Common myeloid progenitor, CD34-positive (primary cell): ENCODE measurements at regions not wholly inside any gene's neighbourhood (a gene's known extent, or its start where the extent isn't known, plus 50 kb on each side); places are given as distances from the start of the nearest gene placed in this dataset.
"Not testable (repeated sequence)": the region's sequence is repeated elsewhere in the genome, so short reads cannot be mapped to it uniquely, and the experiment has no call there.

Experiments used
- CTCF ChIA-PET: fragments of 350-600 bp; sonication (Branson Sonifier 250); formaldehyde crosslinking; loops from one replicate; lab custom pipeline; 2021; ENCODE audit warnings: antibody characterized with exemption; lab: Charles Lee
- POLR2A ChIA-PET: fragments of 350-600 bp; sonication (Branson Sonifier 250); formaldehyde crosslinking; loops from one replicate; lab custom pipeline; 2021; ENCODE audit warnings: antibody characterized with exemption; lab: Charles Lee
- DNase-seq, 3 donors: peaks; one replicate each; pipeline versions ENCODE4 v3.0.0 to v3.0.0-alpha.2; 2013
- H3K27ac ChIP-seq, 2 experiments: 1 replicate in 1 of 2; 2 replicates in 1 of 2; pipeline ENCODE4 v1.7.0; 2013; ENCODE audit warnings: inconsistent platforms in 2 of 2, low read length in 2 of 2, mild to moderate bottlenecking in 2 of 2, low read depth in 1 of 2, moderate library complexity in 1 of 2; ENCODE audit not compliant: severe bottlenecking in 2 of 2, insufficient read depth in 1 of 2, poor library complexity in 1 of 2
- H3K27me3 ChIP-seq, 5 experiments: replicated peaks in 2 of 5; 1 replicate in 3 of 5; 2 replicates in 2 of 5; pipeline versions ENCODE4 v1.6.1 to v1.7.0; 2013; ENCODE audit warnings: low read length in 4 of 5, mild to moderate bottlenecking in 2 of 5, moderate library complexity in 2 of 5, inconsistent platforms in 1 of 5; ENCODE audit not compliant: insufficient read depth in 5 of 5, control insufficient read depth in 4 of 5
- H3K36me3 ChIP-seq, 4 experiments: 1 replicate in 2 of 4; 2 replicates in 2 of 4; pipeline versions ENCODE4 v1.6.1 to v1.7.0; 2013; ENCODE audit warnings: low read length in 3 of 4, control low read depth in 1 of 4, mild to moderate bottlenecking in 1 of 4; ENCODE audit not compliant: control insufficient read depth in 4 of 4, insufficient read depth in 4 of 4
- H3K4me1 ChIP-seq, 4 experiments: 1 replicate in 3 of 4; 2 replicates in 1 of 4; pipeline versions ENCODE4 v1.6.1 to v1.7.1; 2013; ENCODE audit warnings: low read length in 3 of 4, mild to moderate bottlenecking in 3 of 4, control low read depth in 1 of 4, inconsistent platforms in 1 of 4, moderate library complexity in 1 of 4; ENCODE audit not compliant: control insufficient read depth in 4 of 4, insufficient read depth in 4 of 4; ENCODE audit errors: control extremely low read depth in 1 of 4
- H3K4me3 ChIP-seq, 7 experiments: 1 replicate in 4 of 7; 2 replicates in 3 of 7; pipeline versions ENCODE4 v1.5.1 to v1.7.0; 2013; ENCODE audit warnings: mild to moderate bottlenecking in 7 of 7, low read length in 6 of 7, moderate library complexity in 6 of 7, inconsistent platforms in 2 of 7, low read depth in 2 of 7, control low read depth in 1 of 7; ENCODE audit not compliant: insufficient read depth in 4 of 7, control insufficient read depth in 1 of 7; ENCODE audit errors: extremely low read depth in 1 of 7
- H3K9me3 ChIP-seq, 5 experiments: 1 replicate in 4 of 5; 2 replicates in 1 of 5; pipeline versions ENCODE4 v1.6.1 to v1.7.1; 2013; ENCODE audit warnings: low read length in 4 of 5, mild to moderate bottlenecking in 2 of 5, inconsistent platforms in 1 of 5, low read depth in 1 of 5, moderate library complexity in 1 of 5; ENCODE audit not compliant: control insufficient read depth in 4 of 5, insufficient read depth in 2 of 5; ENCODE audit errors: control extremely low read depth in 1 of 5
- WGBS: methylation state at CpG from one replicate; pipeline ENCODE4 v1.1.5; 2013; ENCODE audit not compliant: insufficient coverage; 5-methylcytosine and 5-hydroxymethylcytosine counted together

GRCh38 chr3:103203441-103203840 is 768.6 kb downstream of the ZPLD1 start:
- Histone ChIP-seq H3K4me3 (no peak overlapping the region), H3K9me3 (no peaks in the 10 kb centered on the region), H3K36me3 (no peaks in the 10 kb centered on the region), H3K4me1 (no peaks in the 10 kb centered on the region), H3K27ac (no peak overlapping the region), H3K27me3 (no peaks in the 10 kb centered on the region)
- ChIA-PET POLR2A (no interaction called here), CTCF (no interaction called here)
- DNase-seq: no peak
- 86% methylated on average over 2 of the region's 4 CpGs for WGBS

GRCh38 chr3:103210583-103210982 is 775.8 kb downstream of the ZPLD1 start:
- POLR2A ChIA-PET: interaction anchor here (0.6 kb wide), 1 partner anchor 559 kb away, joined by 3 read pairs; no protein-coding TSS in a partner anchor

GRCh38 chr3:103218146-103218545 is 783.3 kb downstream of the ZPLD1 start:
- no peaks in the 10 kb centered on the region for H3K4me1 ChIP-seq
- no peaks in the 10 kb centered on the region for H3K36me3 ChIP-seq
- POLR2A ChIA-PET: no interaction called here
- H3K27ac ChIP-seq: no peak overlapping the region
- DNase-seq: no peak
- CTCF ChIA-PET: no interaction called here
- H3K9me3 ChIP-seq: no peaks in the 10 kb centered on the region
- no CpG with 5 or more reads among the region's 1 CpG for WGBS
- no peak overlapping the region for H3K4me3 ChIP-seq
- no peaks in the 10 kb centered on the region for H3K27me3 ChIP-seq

More at GRCh38 chr3:103210583-103210982, 775.8 kb downstream of the ZPLD1 start:
- Histone ChIP-seq H3K4me1 (no peaks in the 10 kb centered on the region), H3K4me3 (no peak overlapping the region), H3K9me3 (no peaks in the 10 kb centered on the region), H3K27me3 (no peaks in the 10 kb centered on the region), H3K27ac (no peak overlapping the region), H3K36me3 (no peaks in the 10 kb centered on the region)
- no peak for DNase-seq
- whole genome bisulfite sequencing: 42% methylated on average over 4 of the region's 7 CpGs
- CTCF ChIA-PET: no interaction called here

- no peaks in the 10 kb centered on the region for H3K36me3 ChIP-seq
These were observed 784.0 kb downstream of the ZPLD1 start for GRCh38 chr3:103218793-103219192.

GRCh38 chr3:103227651-103228050 is 792.8 kb downstream of the ZPLD1 start:
- Histone ChIP-seq H3K4me1 (no peaks in the 10 kb centered on the region), H3K9me3 (no peaks in the 10 kb centered on the region), H3K36me3 (no peaks in the 10 kb centered on the region), H3K4me3 (no peak overlapping the region), H3K27ac (no peak overlapping the region), H3K27me3 (no peaks in the 10 kb centered on the region)
- no CpG with 5 or more reads among the region's 4 CpGs for WGBS
- POLR2A ChIA-PET: no interaction called here
- CTCF ChIA-PET: no interaction called here
- DNase-seq: no peak

More at GRCh38 chr3:103218793-103219192, 784.0 kb downstream of the ZPLD1 start:
- no peak overlapping the region for H3K4me3 ChIP-seq
- no peaks in the 10 kb centered on the region for H3K9me3 ChIP-seq
- no peak for DNase-seq
- POLR2A ChIA-PET: no interaction called here
- no CpG with 5 or more reads among the region's 1 CpG for WGBS
- H3K4me1 ChIP-seq: no peaks in the 10 kb centered on the region
- no peaks in the 10 kb centered on the region for H3K27me3 ChIP-seq
- CTCF ChIA-PET: no interaction called here
- H3K27ac ChIP-seq: no peak overlapping the region

- Histone ChIP-seq H3K4me1 (no peaks in the 10 kb centered on the region), H3K9me3 (no peaks in the 10 kb centered on the region), H3K27me3 (no peaks in the 10 kb centered on the region), H3K36me3 (no peaks in the 10 kb centered on the region), H3K4me3 (no peak overlapping the region), H3K27ac (no peak overlapping the region)
- no peak for DNase-seq
- CTCF ChIA-PET: no interaction called here
- POLR2A ChIA-PET: no interaction called here
These were observed 812.6 kb downstream of the ZPLD1 start for GRCh38 chr3:103247459-103247858.

- H3K4me1 ChIP-seq, H3K36me3 ChIP-seq, H3K27me3 ChIP-seq, H3K9me3 ChIP-seq, POLR2A ChIA-PET, CTCF ChIA-PET, DNase-seq, H3K4me3 ChIP-seq, H3K27ac ChIP-seq: not testable (repeated sequence)
- WGBS: no CpG with 5 or more reads among the region's 24 CpGs
These were observed 820.0 kb downstream of the ZPLD1 start for GRCh38 chr3:103254827-103255226.
